ENCODE measurements at regions not wholly inside any gene's neighbourhood (a gene's known extent, or its start where the extent isn't known, plus 50 kb on each side); places are given as distances from the start of the nearest gene placed in this dataset.

DNA sequence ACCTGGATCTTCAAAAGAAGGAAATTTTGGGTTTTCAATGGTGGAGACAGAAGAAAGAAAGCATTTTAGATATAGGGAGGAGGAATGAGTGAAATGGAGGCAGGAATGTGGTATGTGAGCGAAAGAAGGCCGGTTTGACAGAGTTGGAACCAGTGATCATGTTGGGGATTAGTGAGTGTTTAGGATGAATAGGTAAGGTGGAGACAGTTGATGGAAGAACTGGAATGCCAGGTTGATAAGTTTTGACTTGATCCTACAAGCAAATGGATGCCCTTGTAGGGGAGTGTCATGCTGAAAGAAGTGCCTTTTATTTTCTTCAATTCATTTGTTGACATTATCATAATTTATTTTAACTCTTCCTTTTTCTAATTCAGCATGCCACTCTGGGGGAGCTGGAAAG is 207.8 kb upstream of the AMOT start:
- TF ChIP-seq, protein P1, sequence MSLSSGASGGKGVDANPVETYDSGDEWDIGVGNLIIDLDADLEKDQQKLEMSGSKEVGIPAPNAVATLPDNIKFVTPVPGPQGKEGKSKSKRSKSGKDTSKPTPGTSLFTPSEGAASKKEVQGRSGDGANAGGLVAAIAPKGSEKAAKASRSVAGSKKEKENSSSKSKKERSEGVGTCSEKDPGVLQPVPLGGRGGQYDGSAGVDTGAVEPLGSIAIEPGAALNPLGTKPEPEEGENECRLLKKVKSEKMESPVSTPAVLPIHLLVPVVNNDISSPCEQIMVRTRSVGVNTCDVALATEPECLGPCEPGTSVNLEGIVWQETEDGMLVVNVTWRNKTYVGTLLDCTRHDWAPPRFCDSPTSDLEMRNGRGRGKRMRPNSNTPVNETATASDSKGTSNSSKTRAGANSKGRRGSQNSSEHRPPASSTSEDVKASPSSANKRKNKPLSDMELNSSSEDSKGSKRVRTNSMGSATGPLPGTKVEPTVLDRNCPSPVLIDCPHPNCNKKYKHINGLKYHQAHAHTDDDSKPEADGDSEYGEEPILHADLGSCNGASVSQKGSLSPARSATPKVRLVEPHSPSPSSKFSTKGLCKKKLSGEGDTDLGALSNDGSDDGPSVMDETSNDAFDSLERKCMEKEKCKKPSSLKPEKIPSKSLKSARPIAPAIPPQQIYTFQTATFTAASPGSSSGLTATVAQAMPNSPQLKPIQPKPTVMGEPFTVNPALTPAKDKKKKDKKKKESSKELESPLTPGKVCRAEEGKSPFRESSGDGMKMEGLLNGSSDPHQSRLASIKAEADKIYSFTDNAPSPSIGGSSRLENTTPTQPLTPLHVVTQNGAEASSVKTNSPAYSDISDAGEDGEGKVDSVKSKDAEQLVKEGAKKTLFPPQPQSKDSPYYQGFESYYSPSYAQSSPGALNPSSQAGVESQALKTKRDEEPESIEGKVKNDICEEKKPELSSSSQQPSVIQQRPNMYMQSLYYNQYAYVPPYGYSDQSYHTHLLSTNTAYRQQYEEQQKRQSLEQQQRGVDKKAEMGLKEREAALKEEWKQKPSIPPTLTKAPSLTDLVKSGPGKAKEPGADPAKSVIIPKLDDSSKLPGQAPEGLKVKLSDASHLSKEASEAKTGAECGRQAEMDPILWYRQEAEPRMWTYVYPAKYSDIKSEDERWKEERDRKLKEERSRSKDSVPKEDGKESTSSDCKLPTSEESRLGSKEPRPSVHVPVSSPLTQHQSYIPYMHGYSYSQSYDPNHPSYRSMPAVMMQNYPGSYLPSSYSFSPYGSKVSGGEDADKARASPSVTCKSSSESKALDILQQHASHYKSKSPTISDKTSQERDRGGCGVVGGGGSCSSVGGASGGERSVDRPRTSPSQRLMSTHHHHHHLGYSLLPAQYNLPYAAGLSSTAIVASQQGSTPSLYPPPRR (CRISPR knock-in tag; IDR thresholded peaks at IDR 0.05; ENCODE audit: borderline replicate concordance) = no peak
- TF ChIP-seq, protein P2, sequence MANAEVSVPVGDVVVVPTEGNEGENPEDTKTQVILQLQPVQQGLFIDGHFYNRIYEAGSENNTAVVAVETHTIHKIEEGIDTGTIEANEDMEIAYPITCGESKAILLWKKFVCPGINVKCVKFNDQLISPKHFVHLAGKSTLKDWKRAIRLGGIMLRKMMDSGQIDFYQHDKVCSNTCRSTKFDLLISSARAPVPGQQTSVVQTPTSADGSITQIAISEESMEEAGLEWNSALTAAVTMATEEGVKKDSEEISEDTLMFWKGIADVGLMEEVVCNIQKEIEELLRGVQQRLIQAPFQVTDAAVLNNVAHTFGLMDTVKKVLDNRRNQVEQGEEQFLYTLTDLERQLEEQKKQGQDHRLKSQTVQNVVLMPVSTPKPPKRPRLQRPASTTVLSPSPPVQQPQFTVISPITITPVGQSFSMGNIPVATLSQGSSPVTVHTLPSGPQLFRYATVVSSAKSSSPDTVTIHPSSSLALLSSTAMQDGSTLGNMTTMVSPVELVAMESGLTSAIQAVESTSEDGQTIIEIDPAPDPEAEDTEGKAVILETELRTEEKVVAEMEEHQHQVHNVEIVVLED (CRISPR knock-in tag; IDR thresholded peaks at IDR 0.05) = no peak
- TF ChIP-seq, protein P3, sequence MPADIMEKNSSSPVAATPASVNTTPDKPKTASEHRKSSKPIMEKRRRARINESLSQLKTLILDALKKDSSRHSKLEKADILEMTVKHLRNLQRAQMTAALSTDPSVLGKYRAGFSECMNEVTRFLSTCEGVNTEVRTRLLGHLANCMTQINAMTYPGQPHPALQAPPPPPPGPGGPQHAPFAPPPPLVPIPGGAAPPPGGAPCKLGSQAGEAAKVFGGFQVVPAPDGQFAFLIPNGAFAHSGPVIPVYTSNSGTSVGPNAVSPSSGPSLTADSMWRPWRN (IDR thresholded peaks at IDR 0.05; ENCODE audit: low read depth) = no peak
- no peak for TF ChIP-seq ZBTB17 (CRISPR knock-in tag; IDR thresholded peaks at IDR 0.05)
- TF ChIP-seq, protein P4, sequence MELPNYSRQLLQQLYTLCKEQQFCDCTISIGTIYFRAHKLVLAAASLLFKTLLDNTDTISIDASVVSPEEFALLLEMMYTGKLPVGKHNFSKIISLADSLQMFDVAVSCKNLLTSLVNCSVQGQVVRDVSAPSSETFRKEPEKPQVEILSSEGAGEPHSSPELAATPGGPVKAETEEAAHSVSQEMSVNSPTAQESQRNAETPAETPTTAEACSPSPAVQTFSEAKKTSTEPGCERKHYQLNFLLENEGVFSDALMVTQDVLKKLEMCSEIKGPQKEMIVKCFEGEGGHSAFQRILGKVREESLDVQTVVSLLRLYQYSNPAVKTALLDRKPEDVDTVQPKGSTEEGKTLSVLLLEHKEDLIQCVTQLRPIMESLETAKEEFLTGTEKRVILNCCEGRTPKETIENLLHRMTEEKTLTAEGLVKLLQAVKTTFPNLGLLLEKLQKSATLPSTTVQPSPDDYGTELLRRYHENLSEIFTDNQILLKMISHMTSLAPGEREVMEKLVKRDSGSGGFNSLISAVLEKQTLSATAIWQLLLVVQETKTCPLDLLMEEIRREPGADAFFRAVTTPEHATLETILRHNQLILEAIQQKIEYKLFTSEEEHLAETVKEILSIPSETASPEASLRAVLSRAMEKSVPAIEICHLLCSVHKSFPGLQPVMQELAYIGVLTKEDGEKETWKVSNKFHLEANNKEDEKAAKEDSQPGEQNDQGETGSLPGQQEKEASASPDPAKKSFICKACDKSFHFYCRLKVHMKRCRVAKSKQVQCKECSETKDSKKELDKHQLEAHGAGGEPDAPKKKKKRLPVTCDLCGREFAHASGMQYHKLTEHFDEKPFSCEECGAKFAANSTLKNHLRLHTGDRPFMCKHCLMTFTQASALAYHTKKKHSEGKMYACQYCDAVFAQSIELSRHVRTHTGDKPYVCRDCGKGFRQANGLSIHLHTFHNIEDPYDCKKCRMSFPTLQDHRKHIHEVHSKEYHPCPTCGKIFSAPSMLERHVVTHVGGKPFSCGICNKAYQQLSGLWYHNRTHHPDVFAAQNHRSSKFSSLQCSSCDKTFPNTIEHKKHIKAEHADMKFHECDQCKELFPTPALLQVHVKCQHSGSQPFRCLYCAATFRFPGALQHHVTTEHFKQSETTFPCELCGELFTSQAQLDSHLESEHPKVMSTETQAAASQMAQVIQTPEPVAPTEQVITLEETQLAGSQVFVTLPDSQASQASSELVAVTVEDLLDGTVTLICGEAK (IDR thresholded peaks at IDR 0.05) = no peak
- TF ChIP-seq, protein P4 (CRISPR knock-in tag; IDR thresholded peaks at IDR 0.05) = no peak

Measured in K562 (cell line).